Mucosa of rectum (tissue), 2 donors: ENCODE measurements at regions not wholly inside any gene's neighbourhood (a gene's known extent, or its start where the extent isn't known, plus 50 kb on each side); places are given as distances from the start of the nearest gene placed in this dataset.

Experiments used
- H3K27ac ChIP-seq, 2 donors: one replicate each; pipeline ENCODE4 v1.7.0; 2013; ENCODE audit warnings: inconsistent platforms in 2 of 2, low read depth in 2 of 2, low read length in 2 of 2
- H3K27me3 ChIP-seq, 2 donors: one replicate each; pipeline ENCODE4 v1.7.0; 2013; ENCODE audit warnings: low read length in 2 of 2; ENCODE audit not compliant: control insufficient read depth in 2 of 2, insufficient read depth in 2 of 2
- H3K36me3 ChIP-seq, 2 donors: one replicate each; pipeline ENCODE4 v1.7.0; 2013; ENCODE audit warnings: low read length in 2 of 2; ENCODE audit not compliant: control insufficient read depth in 2 of 2, insufficient read depth in 2 of 2
- H3K4me1 ChIP-seq, 2 donors: one replicate each; pipeline ENCODE4 v1.7.0; 2013; ENCODE audit warnings: low read length in 2 of 2, mild to moderate bottlenecking in 1 of 2; ENCODE audit not compliant: control insufficient read depth in 2 of 2, insufficient read depth in 2 of 2
- H3K4me3 ChIP-seq, 2 donors: one replicate each; pipeline ENCODE4 v1.7.0; 2013; ENCODE audit warnings: low read length in 2 of 2
- H3K9ac ChIP-seq, 2 donors: one replicate each; pipeline ENCODE4 v1.7.0; 2013; ENCODE audit warnings: low read length in 2 of 2, low read depth in 1 of 2, mild to moderate bottlenecking in 1 of 2
- H3K9me3 ChIP-seq, 2 donors: one replicate each; pipeline ENCODE4 v1.7.0; 2013; ENCODE audit warnings: low read length in 2 of 2; ENCODE audit not compliant: control insufficient read depth in 2 of 2
- donor health status: healthy.
- donor health status: Normal muscosa, but diverticular disease.

DNA sequence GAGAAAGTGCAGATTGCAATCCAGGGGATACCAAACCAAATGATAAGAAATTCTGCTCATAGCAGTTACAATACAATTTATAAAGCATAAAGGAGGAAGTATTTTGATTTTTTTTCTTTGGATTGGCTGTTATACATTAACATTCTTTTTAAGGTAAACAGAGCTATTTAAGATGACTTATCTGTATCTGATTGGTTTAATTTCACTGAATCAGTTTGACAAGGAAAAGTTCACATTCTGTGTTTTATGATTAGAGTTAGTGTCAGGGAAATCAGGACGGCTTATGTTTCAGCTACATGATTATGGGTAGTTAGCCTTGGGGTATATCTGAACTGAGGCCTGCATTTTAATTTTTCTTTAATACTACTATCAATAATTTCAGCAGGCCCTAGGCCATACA is 360.9 kb downstream of the ARL6IP6 start:
- Histone ChIP-seq H3K27ac (no peak overlapping the region), H3K9ac (no peak overlapping the region), H3K4me3 (no peak overlapping the region), H3K4me1 (peaks cover 0 to 3% of the 10 kb centered on the region in 2 donors), H3K36me3 (no peaks in the 10 kb centered on the region), H3K27me3 (no peaks in the 10 kb centered on the region), H3K9me3 (no peaks in the 10 kb centered on the region)

DNA sequence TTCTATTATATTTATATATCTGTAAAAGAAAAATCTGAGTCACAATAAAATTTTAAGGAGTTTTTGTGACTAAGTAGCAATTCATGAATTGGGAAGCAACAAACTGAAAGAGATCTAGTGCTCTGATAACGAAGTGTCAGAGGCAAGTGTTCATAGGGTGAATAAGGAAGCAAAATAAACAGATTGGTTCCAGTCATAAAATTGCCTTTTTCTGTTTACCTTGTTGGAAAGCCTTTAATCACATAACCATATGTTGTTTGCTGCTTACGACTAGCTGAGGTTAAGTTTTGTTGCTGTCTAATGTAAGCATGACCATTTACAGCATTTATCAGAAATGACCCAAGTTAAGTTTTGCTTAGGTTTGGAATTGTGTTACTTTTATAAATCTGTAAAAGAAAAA is 358.9 kb downstream of the ARL6IP6 start:
- Histone ChIP-seq H3K27ac (no peak overlapping the region), H3K9ac (no peak overlapping the region), H3K36me3 (no peaks in the 10 kb centered on the region), H3K27me3 (no peaks in the 10 kb centered on the region), H3K4me1 (peaks cover 0 to 3% of the 10 kb centered on the region in 2 donors), H3K9me3 (no peaks in the 10 kb centered on the region), H3K4me3 (no peak overlapping the region)

DNA sequence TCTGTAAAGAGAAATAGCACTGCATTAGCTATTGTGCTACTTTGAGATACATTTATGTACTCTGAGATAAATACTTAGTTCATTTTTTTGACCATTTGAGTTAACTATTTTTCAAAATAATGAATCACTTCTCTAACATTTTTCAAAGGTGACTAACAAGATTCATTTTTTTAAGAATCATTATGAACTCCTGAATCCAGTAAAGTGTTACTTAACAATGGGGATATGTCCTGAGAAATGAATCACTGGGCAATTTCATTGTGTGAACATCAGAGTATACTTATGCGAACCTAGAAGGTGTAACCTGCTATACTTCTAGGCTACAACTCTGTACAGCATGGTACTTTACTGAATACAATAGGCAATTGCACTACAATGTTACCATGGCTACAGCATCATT is 355.8 kb downstream of the ARL6IP6 start:
- H3K9me3 ChIP-seq, result no peaks in the 10 kb centered on the region
- H3K27me3 ChIP-seq, result no peaks in the 10 kb centered on the region
- no peak overlapping the region for H3K4me3 ChIP-seq
- no peak overlapping the region for H3K9ac ChIP-seq
- H3K27ac ChIP-seq, result no peak overlapping the region
- H3K36me3 ChIP-seq, result no peaks in the 10 kb centered on the region
- peaks cover 0 to 3% of the 10 kb centered on the region in 2 donors for H3K4me1 ChIP-seq

- Histone ChIP-seq H3K4me1 (peaks cover 0 to 3% of the 10 kb centered on the region in 2 donors), H3K27me3 (no peaks in the 10 kb centered on the region), H3K36me3 (no peaks in the 10 kb centered on the region), H3K27ac (no peak overlapping the region), H3K9me3 (no peaks in the 10 kb centered on the region), H3K4me3 (no peak overlapping the region), H3K9ac (no peak overlapping the region)
Observed at GRCh38 chr2:153072813-153073212, 354.4 kb downstream of the ARL6IP6 start.

DNA sequence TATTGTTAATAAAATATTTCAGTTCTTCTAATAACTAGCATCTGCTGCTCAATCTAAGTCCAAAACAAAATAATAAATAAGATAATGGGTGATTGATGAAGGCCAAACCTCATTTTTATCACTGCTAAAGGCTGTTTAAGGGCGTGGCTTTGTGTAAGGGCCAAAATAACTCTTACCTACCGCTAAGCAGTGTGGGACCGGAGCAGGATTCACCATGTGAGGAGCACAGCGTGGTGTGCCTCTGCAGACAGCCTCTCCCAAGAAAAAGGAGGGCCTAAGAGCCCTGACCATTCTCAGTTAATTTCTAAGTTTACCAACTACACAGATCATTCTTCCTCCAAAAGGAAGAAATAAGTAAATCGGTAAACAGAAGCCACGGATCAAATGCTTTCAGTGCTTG is 353.7 kb downstream of the ARL6IP6 start:
- H3K27me3 ChIP-seq, result no peaks in the 10 kb centered on the region
- no peaks in the 10 kb centered on the region for H3K36me3 ChIP-seq
- no peak overlapping the region for H3K27ac ChIP-seq
- H3K9ac ChIP-seq, result no peak overlapping the region
- no peaks in the 10 kb centered on the region for H3K4me1 ChIP-seq
- no peak overlapping the region for H3K4me3 ChIP-seq
- H3K9me3 ChIP-seq, result no peaks in the 10 kb centered on the region

- H3K9ac ChIP-seq, result no peak overlapping the region
- no peak overlapping the region for H3K4me3 ChIP-seq
- no peaks in the 10 kb centered on the region for H3K27me3 ChIP-seq
- no peaks in the 10 kb centered on the region for H3K9me3 ChIP-seq
- no peaks in the 10 kb centered on the region for H3K4me1 ChIP-seq
- H3K36me3 ChIP-seq, result no peaks in the 10 kb centered on the region
- no peak overlapping the region for H3K27ac ChIP-seq
Observed at GRCh38 chr2:153071090-153071489, 352.7 kb downstream of the ARL6IP6 start.

DNA sequence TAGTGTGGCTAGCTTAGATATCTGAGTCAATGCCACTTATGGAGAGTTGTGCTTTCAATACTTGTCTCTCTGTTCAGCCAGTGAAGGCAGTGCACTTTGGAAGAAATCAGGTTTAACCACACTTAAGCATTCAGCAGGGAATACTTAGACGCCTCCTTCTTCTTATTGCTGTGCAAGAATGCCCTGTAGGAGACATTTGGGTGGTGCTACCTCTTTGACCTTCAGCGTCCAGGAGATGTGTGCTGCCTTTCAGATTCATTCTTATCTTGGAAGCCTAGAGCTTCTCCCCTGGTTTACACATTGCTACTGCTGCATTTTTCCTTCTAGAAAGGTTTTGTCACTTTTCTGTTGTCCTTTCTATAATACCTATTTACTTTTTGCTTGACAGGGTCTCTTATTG is 350.5 kb downstream of the ARL6IP6 start:
- H3K27me3 ChIP-seq, result no peaks in the 10 kb centered on the region
- no peak overlapping the region for H3K9ac ChIP-seq
- H3K27ac ChIP-seq, result no peak overlapping the region
- H3K36me3 ChIP-seq, result no peaks in the 10 kb centered on the region
- no peaks in the 10 kb centered on the region for H3K4me1 ChIP-seq
- no peaks in the 10 kb centered on the region for H3K9me3 ChIP-seq
- H3K4me3 ChIP-seq, result no peak overlapping the region

DNA sequence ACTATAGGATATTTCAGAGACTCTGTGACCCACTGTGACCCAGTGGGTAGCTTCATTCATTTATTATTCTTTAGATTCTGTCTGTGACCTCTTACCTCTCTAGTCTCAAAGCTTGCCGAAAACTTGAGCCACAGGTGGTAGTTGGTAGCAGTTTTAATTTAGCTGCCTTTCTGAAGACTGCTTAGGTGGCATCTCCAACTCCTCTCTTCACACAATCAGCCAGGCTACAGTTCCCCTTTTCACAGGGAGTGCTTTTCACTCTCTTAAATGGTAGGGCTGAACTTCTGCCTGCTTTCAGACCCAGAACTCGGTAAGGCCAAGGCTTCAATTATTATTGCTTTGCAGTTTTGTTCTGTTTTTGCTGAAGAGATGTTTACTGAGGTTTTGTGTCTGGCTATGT is 349.6 kb downstream of the ARL6IP6 start:
- Histone ChIP-seq H3K9me3 (no peaks in the 10 kb centered on the region), H3K4me1 (no peaks in the 10 kb centered on the region), H3K4me3 (no peak overlapping the region), H3K36me3 (no peaks in the 10 kb centered on the region), H3K27me3 (no peaks in the 10 kb centered on the region), H3K9ac (no peak overlapping the region), H3K27ac (no peak overlapping the region)

DNA sequence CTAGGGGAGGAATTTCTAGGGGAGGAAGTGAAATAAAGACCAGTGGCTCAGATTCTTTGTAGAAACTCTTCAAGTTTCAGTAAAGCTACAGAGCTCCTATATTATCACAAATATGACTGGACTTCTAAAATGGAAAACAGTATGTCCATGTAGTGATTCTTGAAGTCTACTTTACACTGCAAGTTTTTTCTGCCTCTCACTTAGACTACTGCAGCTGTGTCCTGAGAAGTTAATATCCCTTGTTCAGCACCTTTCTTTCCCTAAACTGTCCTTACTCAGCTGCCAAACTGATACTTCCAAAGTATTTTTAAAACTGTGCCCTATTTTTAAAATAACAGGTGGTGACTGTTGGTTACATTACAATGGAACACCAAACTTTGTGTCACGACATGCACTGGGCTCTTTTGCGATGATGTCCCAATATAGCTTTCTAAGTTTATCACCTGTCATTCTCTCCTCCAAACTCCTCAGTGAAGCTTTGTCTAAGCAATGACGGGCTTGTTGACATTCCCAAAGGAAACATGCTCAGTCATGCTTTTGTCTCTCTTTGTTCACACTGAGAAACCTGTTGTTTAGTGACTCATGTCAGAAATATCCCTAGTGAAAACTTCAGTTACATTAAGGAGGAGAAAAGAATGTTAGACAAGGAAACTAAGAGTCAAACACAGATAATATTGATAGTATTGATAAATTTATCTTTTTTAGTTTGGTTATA is 341.1 kb downstream of the ARL6IP6 start:
- Histone ChIP-seq H3K27me3 (no peaks in the 10 kb centered on the region), H3K4me1 (no peaks in the 10 kb centered on the region), H3K4me3 (no peak overlapping the region), H3K9ac (no peak overlapping the region), H3K36me3 (no peaks in the 10 kb centered on the region), H3K27ac (no peak overlapping the region), H3K9me3 (no peaks in the 10 kb centered on the region)

GRCh38 chr2:153057743-153058142 is 339.3 kb downstream of the ARL6IP6 start:
- no peaks in the 10 kb centered on the region for H3K36me3 ChIP-seq
- no peaks in the 10 kb centered on the region for H3K4me1 ChIP-seq
- no peak overlapping the region for H3K9ac ChIP-seq
- no peaks in the 10 kb centered on the region for H3K27me3 ChIP-seq
- H3K27ac ChIP-seq, result no peak overlapping the region
- H3K4me3 ChIP-seq, result no peak overlapping the region
- no peaks in the 10 kb centered on the region for H3K9me3 ChIP-seq

- Histone ChIP-seq H3K27me3 (no peaks in the 10 kb centered on the region), H3K9ac (no peak overlapping the region), H3K4me3 (no peak overlapping the region), H3K9me3 (no peaks in the 10 kb centered on the region), H3K36me3 (no peaks in the 10 kb centered on the region), H3K27ac (no peak overlapping the region), H3K4me1 (no peaks in the 10 kb centered on the region)
Observed at GRCh38 chr2:153055182-153055581, 336.8 kb downstream of the ARL6IP6 start.
